EL (cell line): ENCODE measurements at regions not wholly inside any gene's neighbourhood (a gene's known extent, or its start where the extent isn't known, plus 50 kb on each side); places are given as distances from the start of the nearest gene placed in this dataset.

ENCODE experiments used
- DNase-seq: peaks from one replicate; pipeline ENCODE4 v3.0.0-alpha.2; 2016

DNA sequence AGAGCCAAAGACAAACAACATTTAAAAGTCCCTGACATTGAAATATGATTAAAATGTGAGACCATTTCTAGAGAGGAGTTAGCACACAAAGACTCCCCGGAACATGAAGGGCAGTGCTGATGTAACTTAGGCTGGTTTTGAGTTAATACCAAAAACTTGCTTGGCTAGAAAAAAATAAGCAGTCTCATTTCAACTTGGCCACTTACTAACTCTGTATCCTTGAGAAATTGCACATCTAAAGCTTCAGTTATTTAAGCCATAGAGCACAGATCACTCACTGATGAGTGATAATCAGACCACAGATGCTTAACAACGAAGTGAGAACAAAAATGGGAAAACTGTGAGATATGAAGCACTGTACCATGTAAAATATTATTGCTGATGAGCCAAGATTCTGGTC lies 65.9 kb upstream of the MAOA start:
- DNase-seq, result no peak

DNA sequence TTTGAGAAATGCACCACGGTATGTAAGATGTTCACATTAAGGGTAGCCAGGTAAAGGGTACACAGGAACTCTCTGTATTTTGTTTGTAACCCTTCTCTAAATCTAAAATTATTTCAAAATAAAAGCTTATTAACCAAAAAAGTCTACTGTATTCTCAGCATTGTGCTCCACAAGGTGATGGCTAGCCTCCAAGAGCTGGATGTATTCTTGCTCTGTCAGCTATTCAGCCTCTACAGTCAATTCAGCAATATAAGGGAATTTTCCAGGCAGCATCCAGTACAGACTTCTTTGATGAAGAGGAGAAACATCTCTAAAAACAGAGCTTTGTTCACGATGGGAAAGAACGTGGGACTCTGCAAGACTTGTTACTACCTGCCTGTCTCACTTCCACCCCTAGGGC lies 63.5 kb upstream of the MAOA start:
- DNase-seq, result no peak

DNA sequence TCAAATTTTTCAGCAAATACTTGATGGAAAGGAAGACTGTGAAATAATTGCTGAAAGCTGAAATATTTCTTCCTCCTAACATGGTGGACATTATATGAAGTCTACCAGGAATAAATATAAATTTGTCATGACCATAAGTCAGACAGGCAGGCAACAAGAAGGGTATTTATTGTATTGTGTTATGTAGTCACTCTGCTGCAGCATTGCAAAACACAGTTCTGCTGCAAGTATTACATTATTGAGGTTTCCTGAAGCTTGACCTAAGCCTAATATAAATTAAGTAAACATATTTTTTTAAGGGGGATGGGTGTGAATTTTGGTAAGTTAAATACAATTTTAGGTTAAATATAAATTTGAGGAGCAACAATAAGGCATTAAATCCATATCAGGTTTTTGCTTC lies 60.2 kb upstream of the MAOA start:
- DNase-seq, result no peak

DNA sequence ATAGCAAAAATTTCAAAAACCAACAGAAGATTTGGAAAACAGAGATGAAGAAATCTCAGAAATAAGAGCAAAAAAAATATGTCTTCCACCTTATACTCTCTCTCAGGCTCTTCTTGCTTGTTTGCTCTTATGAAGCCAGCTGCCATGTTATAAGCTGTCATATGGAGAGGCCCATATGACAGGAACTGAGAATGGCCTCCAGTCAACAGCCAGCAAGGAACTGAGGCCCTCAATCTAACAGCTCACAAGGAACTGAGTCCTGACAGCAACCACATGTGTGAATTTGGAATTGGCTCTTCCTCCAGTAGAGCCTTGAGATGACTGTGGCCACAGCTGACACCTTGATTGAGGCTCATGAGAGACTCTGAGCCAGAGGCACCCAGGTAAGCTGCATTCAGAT lies 51.3 kb upstream of the MAOA start:
- DNase-seq, result no peak

DNA sequence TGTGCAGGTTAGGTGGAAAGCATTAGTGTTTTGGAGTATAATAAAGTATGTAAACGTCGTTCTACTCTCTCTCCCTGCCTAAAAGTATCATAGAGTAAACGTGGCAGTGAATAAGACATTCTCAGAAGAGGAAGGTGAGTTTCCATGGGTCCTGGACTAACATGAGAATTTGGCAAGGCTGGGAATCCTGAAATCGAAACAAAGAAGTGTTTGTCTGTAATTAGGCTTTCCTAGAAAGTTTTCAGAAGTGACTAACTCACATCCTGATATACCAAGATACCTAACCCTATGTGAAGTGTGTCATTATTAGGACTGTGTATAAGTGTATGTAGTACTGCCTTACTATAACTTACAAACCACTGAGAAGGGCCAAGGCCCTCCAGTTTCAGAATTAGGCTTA lies 50.7 kb upstream of the MAOA start:
- DNase-seq, result no peak
